HS-27A (cell line): ENCODE measurements at regions not wholly inside any gene's neighbourhood (a gene's known extent, or its start where the extent isn't known, plus 50 kb on each side); places are given as distances from the start of the nearest gene placed in this dataset.
"Not testable (repeated sequence)": the region's sequence is repeated elsewhere in the genome, so short reads cannot be mapped to it uniquely, and the experiment has no call there.

Source experiments
- DNase-seq: peaks from one replicate; pipeline ENCODE4 v3.0.0-alpha.2; 2012; ENCODE audit warnings: low read depth, missing footprints

DNA sequence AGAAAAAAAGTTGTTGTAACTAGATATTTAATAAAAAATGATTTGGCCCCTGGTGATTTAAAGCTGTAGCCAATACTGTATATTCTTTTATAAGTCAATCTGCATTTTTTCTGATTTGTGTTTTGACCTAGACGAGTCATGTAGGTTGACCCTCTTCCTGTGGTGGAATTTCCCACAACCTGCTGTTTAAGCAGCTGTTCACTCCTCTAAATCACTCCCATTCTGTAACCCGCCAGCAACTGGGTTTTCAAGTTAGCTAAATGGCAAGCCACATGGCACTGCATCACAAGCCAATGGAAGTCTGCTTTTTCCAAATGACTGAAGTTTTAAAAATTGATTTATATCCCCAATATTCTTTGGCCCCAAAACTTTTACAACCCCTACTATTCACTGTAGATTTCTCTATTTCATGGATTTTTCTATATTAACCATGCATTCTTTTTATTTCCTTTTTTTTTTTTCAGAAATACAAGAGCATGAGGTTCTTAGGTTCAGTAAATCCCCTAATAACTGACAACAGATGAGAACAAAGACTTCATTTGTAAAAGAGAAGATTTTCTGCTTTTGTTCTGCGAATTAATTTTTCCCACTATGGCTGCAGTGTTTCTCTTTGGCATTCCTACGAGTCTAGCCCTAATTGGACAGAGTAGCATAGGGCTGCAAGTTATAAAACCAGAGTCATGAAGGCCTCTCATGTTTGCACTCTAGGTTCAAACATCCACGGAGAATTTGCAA is 184.5 kb upstream of the TLE4 start:
- no peak for DNase-seq

DNA sequence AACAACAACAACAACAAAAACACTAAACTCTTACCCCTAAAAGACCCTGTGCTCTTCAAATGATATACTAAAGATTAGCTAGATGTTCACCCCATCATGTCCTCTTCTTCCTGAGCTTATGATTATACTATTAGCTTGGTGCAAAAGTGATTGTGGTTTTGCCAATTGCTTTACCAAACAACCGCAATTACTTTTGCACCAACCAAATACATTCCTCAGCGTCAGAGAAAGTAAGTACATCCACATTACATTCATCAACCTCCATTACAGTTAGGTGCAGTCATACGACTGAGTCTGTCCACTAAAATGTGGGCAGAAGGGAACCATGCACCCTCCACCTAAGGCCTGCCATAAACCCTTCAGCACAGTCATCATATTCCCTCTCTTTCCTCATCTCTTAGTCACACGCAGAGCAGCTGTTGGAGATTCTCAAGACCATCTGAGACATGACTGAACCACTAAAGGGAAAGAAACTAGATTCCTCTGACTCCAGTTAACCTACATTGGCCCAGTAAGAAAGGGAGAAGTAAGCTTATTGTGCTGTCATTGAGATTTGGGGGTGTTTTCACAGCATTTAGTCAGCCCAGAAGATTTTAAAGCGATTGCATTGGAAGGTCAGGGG is 181.6 kb upstream of the TLE4 start:
- no peak for DNase-seq

DNA sequence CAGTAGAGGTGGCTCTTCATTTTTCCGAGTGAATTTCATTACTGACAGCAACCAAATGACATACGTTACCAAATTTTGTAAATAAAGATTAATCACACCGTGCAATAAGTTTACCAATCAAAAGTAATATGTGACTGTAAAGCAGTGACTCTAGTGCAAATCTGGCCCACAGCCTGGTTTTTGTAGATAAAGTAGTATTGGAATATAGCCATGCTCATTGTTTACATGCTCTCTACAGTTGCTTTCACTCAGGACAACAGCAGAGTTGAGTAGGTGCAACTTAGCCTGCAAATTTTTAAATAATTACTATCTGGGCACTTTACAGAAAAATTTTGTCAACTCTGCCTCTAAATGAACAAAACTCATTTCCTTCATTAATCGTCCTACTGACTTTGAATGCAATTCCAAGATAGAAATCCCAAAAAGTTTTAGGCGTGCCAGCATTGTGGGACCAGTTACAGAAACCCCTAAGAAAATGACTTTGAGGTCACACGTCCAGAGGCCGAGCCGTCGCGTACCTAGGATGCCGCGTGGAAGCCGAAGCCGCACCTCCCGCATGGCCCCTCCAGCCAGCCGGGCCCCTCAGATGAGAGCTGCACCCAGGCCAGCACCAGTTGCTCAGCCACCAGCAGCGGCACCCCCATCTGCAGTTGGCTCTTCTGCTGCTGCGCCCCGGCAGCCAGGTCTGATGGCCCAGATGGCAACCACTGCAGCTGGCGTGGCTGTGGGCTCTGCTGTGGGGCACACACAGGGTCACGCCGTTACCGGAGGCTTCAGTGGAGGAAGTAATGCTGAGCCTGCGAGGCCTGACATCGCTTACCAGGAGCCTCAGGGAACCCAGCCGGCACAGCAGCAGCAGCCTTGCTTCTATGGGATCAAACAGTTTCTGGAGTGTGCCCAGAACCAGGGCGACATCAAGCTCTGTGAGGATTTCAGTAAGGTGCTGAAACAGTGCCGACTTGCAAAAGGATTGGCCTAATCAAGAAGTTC is 180.7 kb upstream of the TLE4 start:
- DNase-seq: no peak

DNA sequence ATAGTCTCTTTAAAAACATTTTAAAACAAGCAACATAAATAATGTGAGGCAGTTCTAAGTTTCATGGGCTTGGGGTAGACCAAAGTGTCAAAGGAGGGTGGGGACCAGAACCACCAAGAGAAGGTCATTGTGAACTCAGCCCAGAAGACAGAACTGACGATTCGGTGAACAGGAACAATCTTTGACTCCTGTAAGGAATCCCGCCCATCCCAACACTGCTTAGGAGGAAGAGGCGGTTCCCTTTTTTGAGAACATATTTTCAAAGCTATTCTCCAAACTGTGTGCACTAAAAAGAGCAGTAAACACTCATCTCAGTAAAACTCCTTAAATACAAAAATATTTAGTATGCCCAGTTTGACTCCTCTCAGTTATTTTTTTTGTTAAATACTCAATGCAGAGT is 176.5 kb upstream of the TLE4 start:
- DNase-seq: no peak

DNA sequence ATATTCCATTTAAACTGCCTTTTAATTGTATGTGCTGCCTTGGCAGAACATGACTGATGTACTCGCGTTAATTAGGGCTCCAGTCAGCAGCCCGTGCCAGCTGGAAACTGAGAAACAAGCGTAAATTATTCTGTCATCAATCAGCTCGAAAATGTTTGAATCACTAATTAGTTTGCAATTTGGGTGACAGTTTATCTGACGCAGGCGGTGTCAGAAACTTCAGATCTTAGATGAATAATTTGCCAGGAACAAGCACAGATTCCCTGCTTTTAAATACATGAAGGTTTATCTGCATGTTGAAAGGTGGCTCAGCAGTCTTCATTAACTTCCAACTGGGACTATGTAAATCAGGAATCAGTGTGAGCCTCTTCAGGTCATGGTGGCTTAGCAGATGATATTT is 176.0 kb upstream of the TLE4 start:
- no peak for DNase-seq

DNA sequence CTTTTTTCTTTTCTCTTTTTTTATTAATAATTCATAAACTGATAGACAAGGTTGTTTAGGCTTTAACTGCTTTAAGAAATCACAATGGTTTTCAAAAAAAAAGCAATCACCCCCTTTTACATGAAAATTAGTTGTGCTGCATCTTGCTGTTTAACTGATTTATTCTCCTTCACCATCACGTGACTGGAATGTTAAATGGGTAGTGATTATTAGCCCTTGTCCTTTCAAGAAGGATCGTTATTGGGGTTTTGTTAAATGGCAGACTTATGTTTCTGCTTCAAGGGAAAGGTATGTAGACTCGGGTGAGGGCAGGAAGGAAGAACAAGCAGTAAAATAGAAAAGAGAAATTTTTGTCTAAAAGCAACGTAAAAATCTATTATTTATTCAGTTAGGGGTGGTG is 175.6 kb upstream of the TLE4 start:
- DNase-seq: no peak

DNA sequence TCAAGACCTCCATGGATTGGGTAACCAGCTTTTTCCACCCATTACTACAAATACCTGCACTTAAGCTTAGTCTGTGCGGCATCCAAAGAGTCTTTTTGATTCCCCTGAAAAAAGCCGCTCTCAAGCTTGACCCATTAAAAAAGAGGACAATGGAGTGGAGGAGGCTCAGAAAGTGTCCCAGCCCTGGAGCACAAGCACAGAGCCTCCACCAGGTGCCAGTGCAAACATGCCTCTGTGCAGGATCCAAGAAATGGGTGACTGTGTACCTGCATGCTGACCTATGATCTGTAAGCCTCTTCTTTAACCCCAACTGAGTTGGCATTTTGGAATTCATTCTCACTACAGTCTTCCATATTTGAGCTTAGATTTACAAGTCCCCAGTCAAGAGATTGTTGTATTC is 168.3 kb upstream of the TLE4 start:
- DNase-seq: no peak

DNA sequence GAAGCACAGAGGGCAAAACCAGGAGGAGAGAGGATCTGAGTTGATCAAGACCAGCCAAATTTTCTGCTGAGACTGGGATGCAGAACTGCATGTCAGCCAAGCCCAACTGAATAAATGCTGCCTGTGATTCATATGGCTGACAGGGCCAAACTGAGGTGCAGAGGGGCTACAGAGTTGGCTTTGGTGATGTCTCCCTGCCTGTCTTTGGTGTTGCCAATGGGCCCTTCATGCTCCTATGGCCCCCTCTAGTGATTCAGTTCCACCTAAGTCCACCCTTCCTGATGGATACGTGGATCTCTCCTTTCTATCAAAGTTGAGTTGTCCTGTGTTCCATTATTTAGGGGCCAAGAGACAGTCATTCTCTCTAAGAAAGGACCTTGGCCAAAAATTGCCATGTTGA is 163.6 kb upstream of the TLE4 start:
- no peak for DNase-seq

DNA sequence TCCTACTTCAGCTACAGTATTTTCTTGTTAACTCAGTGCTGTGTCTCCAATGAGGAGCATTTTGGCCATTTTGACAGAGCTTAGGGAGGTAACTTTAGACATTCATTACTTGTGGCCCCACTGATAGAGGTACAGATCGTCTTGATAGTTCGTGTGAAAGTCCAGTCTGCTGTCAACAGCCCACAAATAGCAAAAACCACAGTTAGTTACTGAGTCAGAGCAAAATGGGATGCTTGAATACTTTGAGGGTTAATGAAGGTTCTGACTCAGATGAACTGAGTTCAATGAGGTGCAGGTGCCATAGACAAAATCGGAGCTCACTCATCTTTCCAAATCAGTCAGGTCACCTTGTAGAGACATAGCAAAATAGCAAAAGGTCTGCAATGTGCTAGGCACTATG is 163.1 kb upstream of the TLE4 start:
- DNase-seq: no peak

DNA sequence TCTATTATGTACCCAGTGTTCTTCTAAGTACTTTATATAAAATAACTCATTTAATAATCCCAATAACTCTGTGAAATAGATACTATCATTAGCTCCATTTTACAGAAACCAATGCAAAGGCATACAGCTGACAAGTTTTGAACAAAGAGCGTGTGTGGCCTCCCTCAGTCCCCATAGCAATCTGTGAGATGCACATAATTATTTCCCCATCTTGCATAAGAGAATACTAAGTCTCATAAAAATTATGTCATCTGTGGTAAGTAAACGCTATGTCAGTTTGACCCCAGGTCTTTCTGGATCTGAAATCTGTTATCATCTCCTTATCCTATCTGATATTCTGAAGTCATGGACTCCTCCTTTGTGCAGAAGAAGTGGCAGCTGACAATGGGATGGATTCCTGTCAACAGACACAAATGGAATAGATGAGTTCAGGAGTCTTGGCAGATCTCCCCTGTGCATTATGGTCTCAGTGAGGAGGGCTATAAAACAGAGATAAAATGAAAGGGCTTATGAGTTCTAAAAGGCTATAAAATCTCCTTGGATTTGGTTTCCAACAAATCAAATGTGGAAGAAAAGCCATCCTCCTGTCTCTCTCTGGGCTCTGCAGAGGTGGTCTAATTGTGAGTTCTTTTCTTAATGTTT is 162.5 kb upstream of the TLE4 start:
- DNase-seq: no peak

DNA sequence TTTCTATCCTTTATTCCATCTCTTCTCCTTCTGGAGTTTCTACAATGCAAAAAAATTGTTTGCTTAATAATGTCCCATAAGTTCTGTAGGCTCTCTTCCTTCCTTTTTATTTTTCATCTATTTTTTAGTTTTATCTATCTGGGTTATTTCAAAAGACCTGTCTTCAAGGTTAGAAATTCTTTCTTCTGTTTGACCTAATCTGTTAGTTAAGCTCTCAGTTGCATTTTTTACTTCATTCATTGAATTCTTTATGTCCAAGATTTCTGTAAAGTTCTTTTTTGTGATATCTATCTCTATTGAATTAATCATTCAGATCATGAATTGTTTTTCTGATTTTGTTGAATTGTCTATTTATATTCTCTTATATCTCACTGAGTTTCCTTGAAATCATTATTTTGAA is 145.9 kb upstream of the TLE4 start:
- no peak for DNase-seq

DNA sequence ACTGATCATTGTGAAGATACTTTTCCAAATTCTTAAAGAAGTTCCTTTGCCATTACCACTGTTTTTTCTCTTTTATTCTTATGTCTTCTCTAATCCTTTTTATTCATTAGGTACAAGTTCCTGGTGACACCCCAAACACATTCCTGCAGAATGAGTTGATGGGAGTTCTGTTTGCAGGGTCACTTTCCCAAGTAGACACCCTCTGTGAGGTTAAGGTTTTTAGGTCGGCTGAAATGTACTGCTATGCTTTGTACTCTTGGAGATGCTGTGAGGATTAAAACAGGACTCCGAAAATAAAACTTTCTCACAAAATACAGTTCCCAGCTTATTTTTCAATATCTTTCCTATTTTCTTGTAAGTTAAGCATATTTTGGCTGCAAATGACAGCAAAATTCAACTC is 143.3 kb upstream of the TLE4 start:
- no peak for DNase-seq

DNA sequence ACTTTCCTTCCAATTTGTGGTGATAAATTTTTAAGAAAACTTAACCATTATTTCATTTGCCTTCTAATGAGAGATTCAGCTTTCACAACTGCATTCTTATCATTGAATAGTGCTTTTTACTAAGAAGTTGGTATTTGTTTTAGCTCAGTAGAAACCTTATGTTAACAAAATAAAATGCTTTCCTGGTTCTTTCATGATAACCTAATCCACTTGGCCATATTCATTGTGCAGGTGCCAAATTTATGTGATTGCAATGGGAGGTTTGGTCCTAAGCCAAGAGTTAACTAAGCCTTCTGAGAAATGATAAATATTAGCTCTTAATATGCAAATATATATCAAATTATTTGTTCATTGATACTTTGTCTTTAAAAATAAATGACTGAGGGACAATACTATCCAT is 141.1 kb upstream of the TLE4 start:
- DNase-seq: no peak

DNA sequence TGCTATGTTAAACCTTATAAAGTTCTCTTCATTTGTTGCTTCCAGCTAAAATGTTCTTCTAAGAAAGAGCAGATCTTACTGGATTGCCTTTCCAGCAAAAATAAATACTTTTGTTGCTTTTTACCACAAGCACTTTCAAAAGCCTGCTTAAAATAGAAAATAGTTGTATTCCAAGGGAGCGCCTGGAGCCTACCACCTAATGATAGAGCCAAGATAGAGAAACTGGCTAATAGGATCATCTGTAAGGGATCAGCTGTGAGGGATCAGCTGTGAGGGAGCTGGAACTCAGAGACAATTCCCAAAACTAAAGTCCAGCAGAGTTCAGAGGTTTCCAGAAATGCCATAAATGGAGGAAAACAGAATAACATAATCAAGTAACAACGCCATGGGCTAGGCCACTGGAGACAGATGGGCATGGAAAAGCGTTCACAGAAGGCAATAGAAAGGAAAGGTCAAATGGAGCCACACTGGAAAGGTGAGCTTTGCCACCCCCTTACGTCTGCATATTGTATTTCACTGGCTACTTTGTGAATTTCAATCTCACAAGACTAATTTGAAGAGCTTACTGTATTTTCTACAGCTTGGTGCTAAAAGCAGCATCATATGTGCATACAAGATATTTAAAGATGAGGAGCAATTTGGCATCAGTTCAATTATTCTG is 140.6 kb upstream of the TLE4 start:
- DNase-seq: no peak

DNA sequence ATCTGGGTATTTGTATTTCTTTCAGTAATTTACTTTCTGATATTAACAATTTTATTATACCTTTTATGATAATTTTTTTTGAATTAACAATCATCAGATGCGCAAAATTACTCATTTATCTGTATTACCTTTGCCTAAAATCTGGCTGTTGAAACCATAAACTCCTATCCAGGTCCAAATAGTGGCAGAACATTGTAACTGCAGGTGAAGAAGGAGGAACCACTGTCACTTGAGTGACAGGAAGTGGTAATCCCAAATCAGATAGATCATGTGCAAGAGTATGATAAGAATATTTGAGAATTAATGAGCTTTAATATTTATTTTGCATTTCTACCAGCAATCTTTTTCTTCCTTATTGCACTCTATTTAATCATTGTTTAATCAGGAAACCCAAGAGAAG is 139.3 kb upstream of the TLE4 start:
- no peak for DNase-seq

DNA sequence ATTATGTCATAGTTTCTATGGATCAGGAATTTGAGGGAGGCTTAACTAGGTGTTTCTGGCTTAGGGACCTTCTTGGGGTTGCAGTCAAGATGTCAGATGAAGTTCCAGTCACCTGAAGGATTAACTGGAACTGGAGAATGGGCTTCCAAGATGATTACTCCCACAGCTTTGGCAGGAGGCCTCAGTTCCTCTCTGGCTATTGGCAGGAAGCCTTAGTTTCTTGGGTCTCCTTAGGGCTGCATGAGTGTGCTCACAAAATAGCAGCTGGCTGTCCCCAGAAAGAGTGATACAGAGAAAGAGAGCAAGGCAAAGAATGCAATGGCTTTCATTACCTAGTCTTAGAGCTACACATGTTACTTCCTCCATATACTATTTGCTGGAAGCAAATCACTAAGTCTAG is 138.1 kb upstream of the TLE4 start:
- no peak for DNase-seq

DNA sequence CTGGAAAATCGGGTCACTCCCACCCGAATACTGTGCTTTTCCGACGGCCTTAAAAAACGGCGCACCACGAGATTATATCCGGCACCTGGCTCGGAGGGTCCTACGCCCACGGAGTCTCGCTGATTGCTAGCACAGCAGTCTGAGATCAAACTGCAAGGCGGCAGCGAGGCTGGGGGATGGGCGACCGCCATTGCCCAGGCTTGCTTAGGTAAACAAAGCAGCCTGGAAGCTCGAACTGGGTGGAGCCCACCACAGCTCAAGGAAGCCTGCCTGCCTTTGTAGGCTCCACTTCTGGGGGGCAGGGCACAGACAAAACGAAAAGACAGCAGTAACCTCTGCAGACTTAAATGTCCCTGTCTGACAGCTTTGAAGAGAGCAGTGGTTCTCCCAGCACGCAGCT is 132.5 kb upstream of the TLE4 start:
- DNase-seq: not testable (repeated sequence)

DNA sequence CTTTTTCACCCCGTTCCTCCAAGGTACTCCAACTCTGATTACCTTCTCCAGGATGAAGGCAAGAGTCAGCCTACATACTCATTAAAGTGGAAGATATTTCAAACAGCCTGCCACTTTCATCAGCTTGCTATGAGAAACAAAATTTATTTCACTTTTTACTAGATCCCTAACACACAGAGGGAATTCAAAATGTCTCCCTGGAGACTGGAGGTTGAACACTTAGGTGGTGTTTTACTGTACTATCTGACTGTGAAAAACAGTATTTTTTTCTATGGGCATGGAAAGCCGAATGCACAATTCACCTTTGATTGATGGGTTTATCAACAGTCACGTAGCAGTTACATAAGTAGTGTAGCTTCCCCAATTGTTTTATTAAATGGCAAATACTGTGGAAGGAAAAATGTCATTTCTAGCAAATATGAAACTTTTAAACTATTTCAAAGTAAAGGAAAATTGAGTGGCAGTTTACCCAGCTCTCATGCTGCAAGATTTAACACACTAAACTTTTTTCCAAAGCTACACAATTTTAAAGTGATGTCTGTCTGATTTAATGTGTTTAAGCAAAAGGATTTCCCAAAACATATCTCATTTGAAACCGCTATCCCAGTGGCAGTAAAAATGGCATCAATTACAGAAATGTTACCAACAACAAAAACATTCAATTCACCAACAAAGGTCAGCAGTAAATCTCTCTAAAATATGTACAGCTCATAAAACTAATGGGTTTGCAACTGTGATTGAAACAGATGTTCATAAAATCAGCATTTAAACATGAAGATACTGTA is 125.0 kb upstream of the TLE4 start:
- DNase-seq: no peak

DNA sequence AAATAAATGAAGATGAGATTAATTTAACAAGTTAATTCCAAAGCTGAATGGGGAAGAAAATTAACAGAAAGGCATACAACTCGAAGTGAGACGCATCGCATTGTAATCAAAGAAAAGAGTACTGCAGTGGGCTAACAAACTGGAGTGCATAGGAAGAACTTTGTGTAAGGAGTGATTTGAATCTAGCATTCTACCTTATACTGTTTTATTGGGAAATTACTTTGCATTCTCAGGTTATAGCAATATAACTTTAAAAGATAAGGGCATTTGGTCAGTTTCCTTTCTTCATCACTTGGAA is 124.5 kb upstream of the TLE4 start:
- DNase-seq: no peak

DNA sequence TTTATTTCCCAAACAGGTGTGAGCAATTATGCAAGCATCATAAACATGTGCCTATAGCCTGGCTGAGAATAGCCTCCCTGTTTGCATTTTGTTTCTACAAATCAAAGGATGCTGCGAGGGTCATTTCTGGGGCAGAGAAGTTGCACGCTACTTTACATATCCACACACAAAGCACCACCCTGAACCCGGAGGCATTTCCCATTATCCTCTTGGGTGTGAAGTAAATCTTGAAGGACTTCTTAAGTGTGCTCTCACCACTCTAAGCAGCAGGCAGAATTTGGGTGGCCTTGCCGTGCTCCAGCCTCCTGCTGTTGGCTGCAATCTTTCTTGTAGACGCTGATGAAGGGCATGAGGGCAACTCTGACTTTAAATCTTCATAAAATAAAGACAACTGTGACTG is 124.0 kb upstream of the TLE4 start:
- no peak for DNase-seq

DNA sequence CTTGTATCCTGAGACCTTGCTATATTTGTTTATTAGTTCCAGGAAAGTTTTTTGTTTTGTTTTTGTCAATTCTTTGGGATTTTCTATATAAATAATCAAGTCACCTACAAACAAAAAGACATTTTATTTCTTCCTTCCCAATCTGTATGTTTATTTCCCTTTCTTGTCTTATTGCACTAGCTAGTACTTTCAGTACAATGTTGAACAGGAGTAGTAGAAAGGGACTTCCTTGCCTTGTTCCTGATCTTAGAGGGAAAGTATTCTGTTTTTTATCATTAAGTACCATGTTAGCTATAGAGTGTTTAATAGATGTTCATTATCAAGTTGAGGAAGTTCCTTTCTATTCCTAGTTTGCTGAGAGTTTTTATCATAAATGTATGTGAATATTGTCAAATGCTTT is 119.5 kb upstream of the TLE4 start:
- no peak for DNase-seq
